Uterus (tissue), 2 donors: ENCODE measurements at regions not wholly inside any gene's neighbourhood (a gene's known extent, or its start where the extent isn't known, plus 50 kb on each side); places are given as distances from the start of the nearest gene placed in this dataset.

Source experiments
- POLR2A ChIP-seq, 2 donors: fragments of 450-650 bp; IDR thresholded peaks; one replicate each; pipeline ENCODE4 v1.6.1; 2016; ENCODE audit warnings: antibody characterized with exemption in 2 of 2, mild to moderate bottlenecking in 1 of 2, moderate library complexity in 1 of 2
- TF ChIP-seq, protein P1 (sequence below), 4 experiments: fragments of 200-600 bp in 2 of 4; fragments of 450-650 bp in 2 of 4; sonication (generic) in 2 of 4; IDR thresholded peaks; one replicate each; pipeline ENCODE4 v1.5.1; 2016 to 2019; ENCODE audit warnings: antibody characterized with exemption in 4 of 4, mild to moderate bottlenecking in 2 of 4, moderate library complexity in 1 of 4

GRCh38 chr4:14419516-14419915, 582.8 kb upstream of the CPEB2 start:
- TF ChIP-seq, protein P1, sequence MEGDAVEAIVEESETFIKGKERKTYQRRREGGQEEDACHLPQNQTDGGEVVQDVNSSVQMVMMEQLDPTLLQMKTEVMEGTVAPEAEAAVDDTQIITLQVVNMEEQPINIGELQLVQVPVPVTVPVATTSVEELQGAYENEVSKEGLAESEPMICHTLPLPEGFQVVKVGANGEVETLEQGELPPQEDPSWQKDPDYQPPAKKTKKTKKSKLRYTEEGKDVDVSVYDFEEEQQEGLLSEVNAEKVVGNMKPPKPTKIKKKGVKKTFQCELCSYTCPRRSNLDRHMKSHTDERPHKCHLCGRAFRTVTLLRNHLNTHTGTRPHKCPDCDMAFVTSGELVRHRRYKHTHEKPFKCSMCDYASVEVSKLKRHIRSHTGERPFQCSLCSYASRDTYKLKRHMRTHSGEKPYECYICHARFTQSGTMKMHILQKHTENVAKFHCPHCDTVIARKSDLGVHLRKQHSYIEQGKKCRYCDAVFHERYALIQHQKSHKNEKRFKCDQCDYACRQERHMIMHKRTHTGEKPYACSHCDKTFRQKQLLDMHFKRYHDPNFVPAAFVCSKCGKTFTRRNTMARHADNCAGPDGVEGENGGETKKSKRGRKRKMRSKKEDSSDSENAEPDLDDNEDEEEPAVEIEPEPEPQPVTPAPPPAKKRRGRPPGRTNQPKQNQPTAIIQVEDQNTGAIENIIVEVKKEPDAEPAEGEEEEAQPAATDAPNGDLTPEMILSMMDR (IDR thresholded peaks at IDR 0.05) = no peak
- no peak for TF ChIP-seq POLR2A (IDR thresholded peaks at IDR 0.05)
